ENCODE measurements at regions not wholly inside any gene's neighbourhood (a gene's known extent, or its start where the extent isn't known, plus 50 kb on each side); places are given as distances from the start of the nearest gene placed in this dataset.

GRCh38 chr9:85377731-85378289 lies 363.9 kb downstream of the AGTPBP1 start:
- TF ChIP-seq, protein P1, sequence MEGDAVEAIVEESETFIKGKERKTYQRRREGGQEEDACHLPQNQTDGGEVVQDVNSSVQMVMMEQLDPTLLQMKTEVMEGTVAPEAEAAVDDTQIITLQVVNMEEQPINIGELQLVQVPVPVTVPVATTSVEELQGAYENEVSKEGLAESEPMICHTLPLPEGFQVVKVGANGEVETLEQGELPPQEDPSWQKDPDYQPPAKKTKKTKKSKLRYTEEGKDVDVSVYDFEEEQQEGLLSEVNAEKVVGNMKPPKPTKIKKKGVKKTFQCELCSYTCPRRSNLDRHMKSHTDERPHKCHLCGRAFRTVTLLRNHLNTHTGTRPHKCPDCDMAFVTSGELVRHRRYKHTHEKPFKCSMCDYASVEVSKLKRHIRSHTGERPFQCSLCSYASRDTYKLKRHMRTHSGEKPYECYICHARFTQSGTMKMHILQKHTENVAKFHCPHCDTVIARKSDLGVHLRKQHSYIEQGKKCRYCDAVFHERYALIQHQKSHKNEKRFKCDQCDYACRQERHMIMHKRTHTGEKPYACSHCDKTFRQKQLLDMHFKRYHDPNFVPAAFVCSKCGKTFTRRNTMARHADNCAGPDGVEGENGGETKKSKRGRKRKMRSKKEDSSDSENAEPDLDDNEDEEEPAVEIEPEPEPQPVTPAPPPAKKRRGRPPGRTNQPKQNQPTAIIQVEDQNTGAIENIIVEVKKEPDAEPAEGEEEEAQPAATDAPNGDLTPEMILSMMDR (IDR thresholded peaks at IDR 0.05) = no peak
- no peak for TF ChIP-seq POLR2A (IDR thresholded peaks at IDR 0.05)
